ENCODE measurements at regions not wholly inside any gene's neighbourhood (a gene's known extent, or its start where the extent isn't known, plus 50 kb on each side); places are given as distances from the start of the nearest gene placed in this dataset.

GRCh38 chr4:12787261-12787660 is 696.9 kb downstream of the RAB28 start:
- intact Hi-C loops (cut with DNase I) = no loop called here
- TF ChIP-seq POLR2A (IDR thresholded peaks at IDR 0.05) = no peak
- TF ChIP-seq EP300 (IDR thresholded peaks at IDR 0.05) = no peak
- TF ChIP-seq, protein P1, sequence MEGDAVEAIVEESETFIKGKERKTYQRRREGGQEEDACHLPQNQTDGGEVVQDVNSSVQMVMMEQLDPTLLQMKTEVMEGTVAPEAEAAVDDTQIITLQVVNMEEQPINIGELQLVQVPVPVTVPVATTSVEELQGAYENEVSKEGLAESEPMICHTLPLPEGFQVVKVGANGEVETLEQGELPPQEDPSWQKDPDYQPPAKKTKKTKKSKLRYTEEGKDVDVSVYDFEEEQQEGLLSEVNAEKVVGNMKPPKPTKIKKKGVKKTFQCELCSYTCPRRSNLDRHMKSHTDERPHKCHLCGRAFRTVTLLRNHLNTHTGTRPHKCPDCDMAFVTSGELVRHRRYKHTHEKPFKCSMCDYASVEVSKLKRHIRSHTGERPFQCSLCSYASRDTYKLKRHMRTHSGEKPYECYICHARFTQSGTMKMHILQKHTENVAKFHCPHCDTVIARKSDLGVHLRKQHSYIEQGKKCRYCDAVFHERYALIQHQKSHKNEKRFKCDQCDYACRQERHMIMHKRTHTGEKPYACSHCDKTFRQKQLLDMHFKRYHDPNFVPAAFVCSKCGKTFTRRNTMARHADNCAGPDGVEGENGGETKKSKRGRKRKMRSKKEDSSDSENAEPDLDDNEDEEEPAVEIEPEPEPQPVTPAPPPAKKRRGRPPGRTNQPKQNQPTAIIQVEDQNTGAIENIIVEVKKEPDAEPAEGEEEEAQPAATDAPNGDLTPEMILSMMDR (IDR thresholded peaks at IDR 0.05) = no peak
- no peak for TF ChIP-seq POLR2AphosphoS5 (IDR thresholded peaks at IDR 0.05)
- Histone ChIP-seq H3K4me3 (no peak overlapping the region), H3K4me1 (no peaks in the 10 kb centered on the region), H3K9me3 (peaks cover 0 to 6% (median 1%) of the 10 kb centered on the region in 4 donors), H3K27me3 (no peaks in the 10 kb centered on the region), H3K36me3 (no peaks in the 10 kb centered on the region), H3K27ac (no peak overlapping the region)
- DNase-seq = no peak
- 81 to 84% methylated on average over 1 of the region's 1 CpG for WGBS, 2 donors

- WGBS, 2 donors = 53 to 63% methylated on average over 4 of the region's 4 CpGs
These were observed 705.4 kb downstream of the RAB28 start for GRCh38 chr4:12778706-12779105.

DNA sequence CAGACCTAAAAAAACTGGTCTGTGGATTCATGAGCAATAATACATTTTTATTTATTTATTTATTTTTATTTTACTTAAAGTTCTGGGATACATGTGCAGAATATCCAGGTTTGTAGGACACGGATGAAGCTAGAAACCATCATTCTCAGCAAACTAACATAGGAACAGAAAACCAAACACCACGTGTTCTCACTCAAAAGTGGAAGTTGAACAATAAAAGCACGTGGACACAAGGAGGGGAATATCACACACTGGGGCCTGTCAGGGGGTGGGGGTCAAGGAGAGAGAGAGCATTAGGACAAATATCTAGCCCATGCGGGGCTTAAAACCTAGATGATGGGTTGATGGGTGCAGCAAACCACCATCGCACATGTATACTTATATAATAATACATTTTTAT is 705.9 kb downstream of the RAB28 start:
- no peak for DNase-seq
- H3K4me1 ChIP-seq = no peaks in the 10 kb centered on the region
- H3K9me3 ChIP-seq = no peaks in the 10 kb centered on the region
- intact Hi-C loops (cut with DNase I) = no loop called here
- no peak overlapping the region for H3K27ac ChIP-seq
- H3K36me3 ChIP-seq = no peaks in the 10 kb centered on the region
- H3K27me3 ChIP-seq = no peaks in the 10 kb centered on the region
- TF ChIP-seq POLR2A (IDR thresholded peaks at IDR 0.05) (no peak), EP300 (IDR thresholded peaks at IDR 0.05) (no peak), POLR2AphosphoS5 (IDR thresholded peaks at IDR 0.05) (no peak)
- TF ChIP-seq, protein P1 (IDR thresholded peaks at IDR 0.05) = no peak
- H3K4me3 ChIP-seq = no peak overlapping the region
- 63 to 81% methylated on average over 5 of the region's 5 CpGs for WGBS, 2 donors

More at GRCh38 chr4:12778706-12779105, 705.4 kb downstream of the RAB28 start:
- H3K9me3 ChIP-seq = no peaks in the 10 kb centered on the region
- no peaks in the 10 kb centered on the region for H3K4me1 ChIP-seq
- H3K36me3 ChIP-seq = no peaks in the 10 kb centered on the region
- no peak overlapping the region for H3K4me3 ChIP-seq
- no peak overlapping the region for H3K27ac ChIP-seq
- no peak for DNase-seq
- intact Hi-C loops (cut with DNase I) = no loop called here
- no peaks in the 10 kb centered on the region for H3K27me3 ChIP-seq
- TF ChIP-seq EP300 (IDR thresholded peaks at IDR 0.05) (no peak), POLR2AphosphoS5 (IDR thresholded peaks at IDR 0.05) (no peak), POLR2A (IDR thresholded peaks at IDR 0.05) (no peak)
- TF ChIP-seq, protein P1 (IDR thresholded peaks at IDR 0.05) = no peak

- no peak for DNase-seq
- intact Hi-C loops (cut with DNase I) = no loop called here
- Histone ChIP-seq H3K27ac (no peak overlapping the region), H3K9me3 (no peaks in the 10 kb centered on the region), H3K4me3 (no peak overlapping the region), H3K27me3 (no peaks in the 10 kb centered on the region), H3K4me1 (no peaks in the 10 kb centered on the region), H3K36me3 (no peaks in the 10 kb centered on the region)
- WGBS, 2 donors = 11 to 45% methylated on average over 2 of the region's 2 CpGs
- TF ChIP-seq POLR2A (IDR thresholded peaks at IDR 0.05) = no peak
- TF ChIP-seq POLR2AphosphoS5 (IDR thresholded peaks at IDR 0.05) = no peak
- TF ChIP-seq, protein P1 (IDR thresholded peaks at IDR 0.05) = no peak
- no peak for TF ChIP-seq EP300 (IDR thresholded peaks at IDR 0.05)
These were observed 713.8 kb downstream of the RAB28 start for GRCh38 chr4:12770351-12770750.

DNA sequence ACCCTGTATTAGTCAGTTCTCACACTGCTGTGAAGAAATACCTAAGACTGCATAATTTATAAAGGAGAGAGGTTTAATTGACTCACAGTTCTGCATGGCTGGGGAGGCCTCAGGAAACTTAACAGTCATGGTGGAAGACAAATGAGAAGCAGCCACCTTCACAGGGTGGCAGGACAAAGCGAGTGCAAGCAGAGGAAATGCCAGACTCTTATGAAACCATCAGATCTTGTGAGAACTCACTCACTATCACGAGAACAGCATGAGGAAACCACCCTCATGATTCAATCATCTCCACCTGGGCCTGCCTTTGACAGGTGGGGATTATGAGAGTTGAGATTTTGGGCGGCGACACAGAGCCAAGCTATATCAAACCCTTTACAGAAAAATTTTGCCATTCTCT is 722.4 kb downstream of the RAB28 start:
- TF ChIP-seq POLR2AphosphoS5 (IDR thresholded peaks at IDR 0.05) (no peak), POLR2A (IDR thresholded peaks at IDR 0.05) (no peak), EP300 (IDR thresholded peaks at IDR 0.05) (no peak)
- TF ChIP-seq, protein P1 (IDR thresholded peaks at IDR 0.05) = no peak
- DNase-seq = no peak
- Histone ChIP-seq H3K27ac (no peak overlapping the region), H3K36me3 (no peaks in the 10 kb centered on the region), H3K27me3 (no peaks in the 10 kb centered on the region), H3K4me1 (no peaks in the 10 kb centered on the region), H3K4me3 (no peak overlapping the region), H3K9me3 (no peaks in the 10 kb centered on the region)
- intact Hi-C loops (cut with DNase I) = no loop called here
- WGBS, 2 donors = 76% methylated on average over 4 of the region's 4 CpGs

Data from sigmoid colon (tissue), 6 donors.